Tibial nerve (tissue), 4 donors: ENCODE measurements at regions not wholly inside any gene's neighbourhood (a gene's known extent, or its start where the extent isn't known, plus 50 kb on each side); places are given as distances from the start of the nearest gene placed in this dataset.

Source experiments
- DNase-seq, 2 donors: peaks; one replicate each; pipeline ENCODE4 v3.0.0-alpha.2; 2019; ENCODE audit warnings: low spot score in 2 of 2
- H3K27ac ChIP-seq, 4 donors: fragments of 200-600 bp; sonication (generic) in 3 of 4; one replicate each; pipeline ENCODE4 v1.5.1; 2017 to 2019; ENCODE audit warnings: mild to moderate bottlenecking in 1 of 4
- H3K27me3 ChIP-seq, 2 donors: fragments of 200-600 bp; sonication (generic) in 1 of 2; one replicate each; pipeline versions ENCODE4 v1.5.1 to v1.6.0; 2017 to 2019
- H3K36me3 ChIP-seq, 3 donors: fragments of 200-600 bp; sonication (generic); one replicate each; pipeline ENCODE4 v1.5.1; 2018 to 2019
- H3K4me1 ChIP-seq, 4 donors: fragments of 200-600 bp; sonication (generic) in 3 of 4; one replicate each; pipeline ENCODE4 v1.5.1; 2017 to 2019
- H3K4me3 ChIP-seq, 4 donors: fragments of 200-600 bp; sonication (generic) in 3 of 4; one replicate each; pipeline ENCODE4 v1.5.1; 2017 to 2019; ENCODE audit warnings: mild to moderate bottlenecking in 1 of 4, moderate library complexity in 1 of 4
- H3K9me3 ChIP-seq, 4 donors: fragments of 200-600 bp; sonication (generic) in 3 of 4; one replicate each; pipeline ENCODE4 v1.5.1; 2017 to 2019
- CTCF ChIP-seq, 5 experiments: fragments of 200-600 bp in 3 of 5; fragments of 450-650 bp in 2 of 5; sonication (generic) in 3 of 5; IDR thresholded peaks; one replicate each; pipeline ENCODE4 v1.5.1; 2016 to 2019; ENCODE audit warnings: antibody characterized with exemption in 5 of 5, mild to moderate bottlenecking in 3 of 5, moderate library complexity in 2 of 5
- EP300 ChIP-seq, 2 donors: sonication (generic); formaldehyde crosslinking; IDR thresholded peaks; one replicate each; pipeline ENCODE4 v1.6.1; 2017; ENCODE audit warnings: antibody characterized with exemption in 2 of 2, mild to moderate bottlenecking in 1 of 2
- POLR2A ChIP-seq, 2 donors: fragments of 450-650 bp; IDR thresholded peaks; one replicate each; pipeline ENCODE4 v1.6.1; 2017; ENCODE audit warnings: antibody characterized with exemption in 2 of 2, mild to moderate bottlenecking in 2 of 2, moderate library complexity in 2 of 2
- WGBS, 2 donors: methylation state at CpG; one replicate each; pipeline ENCODE4 v1.1.5; 2018; 5-methylcytosine and 5-hydroxymethylcytosine counted together

GRCh38 chr3:28667646-28668621 is 319.3 kb upstream of the AZI2 start:
- Histone ChIP-seq H3K27me3 (no peaks in the 10 kb centered on the region), H3K9me3 (no peaks in the 10 kb centered on the region), H3K27ac (no peak overlapping the region), H3K4me3 (no peak overlapping the region), H3K4me1 (no peaks in the 10 kb centered on the region), H3K36me3 (no peaks in the 10 kb centered on the region)
- TF ChIP-seq CTCF (IDR thresholded peaks at IDR 0.05) (peak; percentile 53 to 81 (median 67)), EP300 (IDR thresholded peaks at IDR 0.05) (no peak), POLR2A (IDR thresholded peaks at IDR 0.05) (no peak)
- DNase-seq, result peak; percentile 39 to 77
- WGBS, 2 donors, result 40 to 43% methylated on average over 5 of the region's 5 CpGs

DNA sequence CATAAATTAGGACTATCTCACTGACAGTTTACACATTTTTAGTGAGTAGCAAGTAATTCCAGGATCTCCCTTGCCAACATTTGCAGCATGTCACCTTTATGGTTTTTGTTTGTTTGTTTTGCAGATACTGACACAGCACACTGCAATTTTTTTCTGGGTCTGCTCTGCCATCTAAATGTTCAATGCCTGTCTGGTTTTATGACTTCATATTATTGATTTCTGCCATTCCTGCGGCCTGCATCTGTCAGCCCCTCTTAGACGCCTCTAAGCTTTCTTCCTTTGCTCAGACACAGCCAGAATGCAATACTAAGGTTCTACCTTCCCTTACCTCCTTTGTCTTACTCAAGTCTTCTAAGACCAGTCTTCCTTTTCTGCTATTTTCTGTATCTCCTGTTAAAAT is 321.2 kb upstream of the AZI2 start:
- DNase-seq, result no peak
- no peaks in the 10 kb centered on the region for H3K27me3 ChIP-seq
- H3K36me3 ChIP-seq, result no peaks in the 10 kb centered on the region
- H3K27ac ChIP-seq, result no peak overlapping the region
- no peak overlapping the region for H3K4me3 ChIP-seq
- 88 to 92% methylated on average over 2 of the region's 2 CpGs for WGBS, 2 donors
- TF ChIP-seq EP300 (IDR thresholded peaks at IDR 0.05) (no peak), CTCF (IDR thresholded peaks at IDR 0.05) (no peak), POLR2A (IDR thresholded peaks at IDR 0.05) (no peak)
- no peaks in the 10 kb centered on the region for H3K9me3 ChIP-seq
- no peaks in the 10 kb centered on the region for H3K4me1 ChIP-seq

DNA sequence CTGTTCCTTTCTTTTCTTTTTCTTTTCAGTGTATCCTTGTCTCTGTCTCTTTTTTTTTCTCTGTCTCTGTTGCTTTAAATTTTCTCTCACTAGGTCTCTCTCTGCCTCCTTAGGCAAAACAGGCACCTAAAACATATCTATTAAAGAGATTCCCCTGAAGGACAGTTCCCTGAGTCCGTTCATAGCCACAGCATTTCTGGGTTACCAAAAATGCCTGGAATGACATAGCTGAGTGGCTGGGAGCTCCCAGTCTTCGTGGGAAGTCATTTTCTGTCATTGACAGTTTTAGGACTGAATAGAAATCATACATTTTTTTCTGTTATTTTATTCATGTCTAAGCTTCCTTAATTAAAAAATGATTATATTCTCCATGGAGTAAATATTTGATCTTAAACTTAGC is 323.8 kb upstream of the AZI2 start:
- H3K4me1 ChIP-seq, result no peaks in the 10 kb centered on the region
- no peak overlapping the region for H3K27ac ChIP-seq
- no peaks in the 10 kb centered on the region for H3K9me3 ChIP-seq
- 54 to 59% methylated on average over 2 of the region's 2 CpGs for WGBS, 2 donors
- DNase-seq, result no peak
- no peaks in the 10 kb centered on the region for H3K27me3 ChIP-seq
- H3K4me3 ChIP-seq, result no peak overlapping the region
- TF ChIP-seq EP300 (IDR thresholded peaks at IDR 0.05) (no peak), POLR2A (IDR thresholded peaks at IDR 0.05) (no peak), CTCF (IDR thresholded peaks at IDR 0.05) (no peak)
- no peaks in the 10 kb centered on the region for H3K36me3 ChIP-seq

GRCh38 chr3:28673446-28673845 is 324.8 kb upstream of the AZI2 start:
- Histone ChIP-seq H3K4me1 (no peaks in the 10 kb centered on the region), H3K27ac (no peak overlapping the region), H3K9me3 (no peaks in the 10 kb centered on the region), H3K36me3 (no peaks in the 10 kb centered on the region), H3K4me3 (no peak overlapping the region), H3K27me3 (no peaks in the 10 kb centered on the region)
- no peak for DNase-seq
- TF ChIP-seq CTCF (IDR thresholded peaks at IDR 0.05) (no peak), EP300 (IDR thresholded peaks at IDR 0.05) (no peak), POLR2A (IDR thresholded peaks at IDR 0.05) (no peak)
- WGBS, 2 donors, result 78 to 86% methylated on average over 3 of the region's 3 CpGs

DNA sequence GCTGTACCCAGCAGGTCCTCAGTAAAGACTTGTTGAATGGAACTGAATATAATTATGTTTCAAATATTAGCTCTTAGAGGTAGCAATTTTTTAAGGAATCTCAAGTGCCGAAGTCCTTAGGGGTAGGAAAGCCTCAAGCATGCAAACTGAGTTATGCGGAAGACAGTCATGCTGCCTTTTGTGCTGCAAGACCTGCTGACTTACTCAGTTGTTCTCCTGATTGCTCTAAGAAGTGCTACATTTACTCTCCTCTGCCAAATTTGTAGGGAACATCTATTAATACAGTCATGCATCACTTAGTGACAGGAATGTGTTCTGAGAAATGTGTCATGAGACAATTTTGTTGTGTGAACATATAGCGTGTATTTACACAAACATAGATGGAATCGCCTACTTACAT is 325.6 kb upstream of the AZI2 start:
- 93 to 98% methylated on average over 4 of the region's 4 CpGs for WGBS, 2 donors
- Histone ChIP-seq H3K36me3 (no peaks in the 10 kb centered on the region), H3K27ac (no peak overlapping the region), H3K27me3 (no peaks in the 10 kb centered on the region), H3K9me3 (no peaks in the 10 kb centered on the region), H3K4me3 (no peak overlapping the region), H3K4me1 (no peaks in the 10 kb centered on the region)
- TF ChIP-seq POLR2A (IDR thresholded peaks at IDR 0.05) (no peak), EP300 (IDR thresholded peaks at IDR 0.05) (no peak), CTCF (IDR thresholded peaks at IDR 0.05) (no peak)
- DNase-seq, result no peak
